Tibial nerve (tissue), 3 donors: ENCODE measurements at regions not wholly inside any gene's neighbourhood (a gene's known extent, or its start where the extent isn't known, plus 50 kb on each side); places are given as distances from the start of the nearest gene placed in this dataset.

Experiments used
- CTCF ChIP-seq, 5 experiments: fragments of 200-600 bp in 3 of 5; fragments of 450-650 bp in 2 of 5; sonication (generic) in 3 of 5; IDR thresholded peaks; one replicate each; pipeline ENCODE4 v1.5.1; 2016 to 2019; ENCODE audit warnings: antibody characterized with exemption in 5 of 5, mild to moderate bottlenecking in 3 of 5, moderate library complexity in 2 of 5
- POLR2A ChIP-seq, 2 donors: fragments of 450-650 bp; IDR thresholded peaks; one replicate each; pipeline ENCODE4 v1.6.1; 2017; ENCODE audit warnings: antibody characterized with exemption in 2 of 2, mild to moderate bottlenecking in 2 of 2, moderate library complexity in 2 of 2

- TF ChIP-seq CTCF (IDR thresholded peaks at IDR 0.05) (no peak), POLR2A (IDR thresholded peaks at IDR 0.05) (no peak)
Observed at GRCh38 chr15:96160269-96160668, 170.2 kb upstream of the NR2F2 start.
